ENCODE measurements at regions not wholly inside any gene's neighbourhood (a gene's known extent, or its start where the extent isn't known, plus 50 kb on each side); places are given as distances from the start of the nearest gene placed in this dataset.

- no peaks in the 10 kb centered on the region for H3K27me3 Mint-ChIP-seq (ENCODE audit: low read depth in 2 of 2)
- no peaks in the 10 kb centered on the region for H3K4me1 Mint-ChIP-seq
- no peaks in the 10 kb centered on the region for H3K4me1 ChIP-seq (ENCODE audit: control insufficient read depth, insufficient read depth, low read length)
- H3K9me3 ChIP-seq (ENCODE audit: control insufficient read depth, insufficient read depth, low read length): no peaks in the 10 kb centered on the region
- WGBS (ENCODE audit: insufficient coverage): 78% methylated on average over 2 of the region's 2 CpGs
- H3K27ac ChIP-seq (ENCODE audit: low read length): no peak overlapping the region
- no peak overlapping the region for H3K27ac Mint-ChIP-seq
- intact Hi-C loops (cut with micrococcal nuclease): no loop called here
- no peak overlapping the region for H3K4me3 Mint-ChIP-seq
- TF ChIP-seq CTCF (IDR thresholded peaks at IDR 0.05): no peak
- no peaks in the 10 kb centered on the region for H3K27me3 ChIP-seq (ENCODE audit: control insufficient read depth, insufficient read depth, low read length)
- H3K9me3 Mint-ChIP-seq: peaks cover 3 to 11% of the 10 kb centered on the region in 2 donors
- DNase-seq: no peak
- no peaks in the 10 kb centered on the region for H3K36me3 ChIP-seq (ENCODE audit: control insufficient read depth, insufficient read depth, low read length)
- H3K4me3 ChIP-seq (ENCODE audit: low read length): no peak overlapping the region
- ATAC-seq: no peak
- no peaks in the 10 kb centered on the region for H3K36me3 Mint-ChIP-seq
Measured at GRCh38 chr11:92300876-92301275, 76.3 kb downstream of the FAT3 start.

- no peak overlapping the region for H3K4me3 ChIP-seq (ENCODE audit: low read length)
- Mint-ChIP-seq H3K4me3 (no peak overlapping the region), H3K36me3 (no peaks in the 10 kb centered on the region), H3K4me1 (no peaks in the 10 kb centered on the region), H3K9me3 (peaks cover 3 to 8% of the 10 kb centered on the region in 2 donors), H3K27me3 (ENCODE audit: low read depth in 2 of 2) (no peaks in the 10 kb centered on the region), H3K27ac (no peak overlapping the region)
- 93% methylated on average over 4 of the region's 4 CpGs for WGBS (ENCODE audit: insufficient coverage)
- no peaks in the 10 kb centered on the region for H3K9me3 ChIP-seq (ENCODE audit: control insufficient read depth, insufficient read depth, low read length)
- ATAC-seq (no peak), DNase-seq (no peak)
- no peak overlapping the region for H3K27ac ChIP-seq (ENCODE audit: low read length)
- TF ChIP-seq CTCF (IDR thresholded peaks at IDR 0.05): no peak
- no peaks in the 10 kb centered on the region for H3K27me3 ChIP-seq (ENCODE audit: control insufficient read depth, insufficient read depth, low read length)
- H3K4me1 ChIP-seq (ENCODE audit: control insufficient read depth, insufficient read depth, low read length): no peaks in the 10 kb centered on the region
- intact Hi-C loops (cut with micrococcal nuclease): no loop called here
- no peaks in the 10 kb centered on the region for H3K36me3 ChIP-seq (ENCODE audit: control insufficient read depth, insufficient read depth, low read length)
Measured at GRCh38 chr11:92302770-92303169, 78.2 kb downstream of the FAT3 start.

- no peaks in the 10 kb centered on the region for H3K4me1 ChIP-seq (ENCODE audit: control insufficient read depth, insufficient read depth, low read length)
- Mint-ChIP-seq H3K27ac (no peak overlapping the region), H3K9me3 (peaks cover 3 to 6% of the 10 kb centered on the region in 2 donors), H3K36me3 (no peaks in the 10 kb centered on the region), H3K4me1 (no peaks in the 10 kb centered on the region), H3K27me3 (ENCODE audit: low read depth in 2 of 2) (no peaks in the 10 kb centered on the region), H3K4me3 (no peak overlapping the region)
- WGBS (ENCODE audit: insufficient coverage): no CpG with 5 or more reads among the region's 1 CpG
- no peaks in the 10 kb centered on the region for H3K27me3 ChIP-seq (ENCODE audit: control insufficient read depth, insufficient read depth, low read length)
- TF ChIP-seq CTCF (IDR thresholded peaks at IDR 0.05): no peak
- ATAC-seq: no peak
- no peak for DNase-seq
- H3K9me3 ChIP-seq (ENCODE audit: control insufficient read depth, insufficient read depth, low read length): no peaks in the 10 kb centered on the region
- H3K27ac ChIP-seq (ENCODE audit: low read length): no peak overlapping the region
- intact Hi-C loops (cut with micrococcal nuclease): no loop called here
- no peak overlapping the region for H3K4me3 ChIP-seq (ENCODE audit: low read length)
- no peaks in the 10 kb centered on the region for H3K36me3 ChIP-seq (ENCODE audit: control insufficient read depth, insufficient read depth, low read length)
Measured at GRCh38 chr11:92304271-92304670, 79.7 kb downstream of the FAT3 start.

- 100% methylated on average over 1 of the region's 1 CpG for WGBS (ENCODE audit: insufficient coverage)
- ATAC-seq (no peak), DNase-seq (no peak)
- Histone ChIP-seq H3K4me3 (ENCODE audit: low read length) (no peak overlapping the region), H3K27ac (ENCODE audit: low read length) (no peak overlapping the region), H3K4me1 (ENCODE audit: control insufficient read depth, insufficient read depth, low read length) (no peaks in the 10 kb centered on the region), H3K27me3 (ENCODE audit: control insufficient read depth, insufficient read depth, low read length) (no peaks in the 10 kb centered on the region), H3K9me3 (ENCODE audit: control insufficient read depth, insufficient read depth, low read length) (no peaks in the 10 kb centered on the region), H3K36me3 (ENCODE audit: control insufficient read depth, insufficient read depth, low read length) (no peaks in the 10 kb centered on the region)
- Mint-ChIP-seq H3K9me3 (peaks cover 0 to 2% of the 10 kb centered on the region in 2 donors), H3K4me3 (no peak overlapping the region), H3K27ac (no peak overlapping the region), H3K4me1 (no peaks in the 10 kb centered on the region), H3K36me3 (no peaks in the 10 kb centered on the region), H3K27me3 (ENCODE audit: low read depth in 2 of 2) (no peaks in the 10 kb centered on the region)
- no peak for TF ChIP-seq CTCF (IDR thresholded peaks at IDR 0.05)
- intact Hi-C loops (cut with micrococcal nuclease): no loop called here
Measured at GRCh38 chr11:92306966-92307510, 82.4 kb downstream of the FAT3 start.
